Activated naive CD4-positive, alpha-beta T cell treated with anti-CD3 and anti-CD28 coated beads, Interleukin-2, amount 50 U/mL, for 24 hours (primary cell): ENCODE measurements at regions not wholly inside any gene's neighbourhood (a gene's known extent, or its start where the extent isn't known, plus 50 kb on each side); places are given as distances from the start of the nearest gene placed in this dataset.
"Not testable (repeated sequence)": the region's sequence is repeated elsewhere in the genome, so short reads cannot be mapped to it uniquely, and the experiment has no call there.

Experiments
- H3K27ac Mint-ChIP-seq: one replicate; pipeline ENCODE4 v1.8.0; 2021; ENCODE audit warnings: mild to moderate bottlenecking, mixed read lengths
- H3K27me3 Mint-ChIP-seq: one replicate; pipeline ENCODE4 v1.8.0; 2021; ENCODE audit warnings: mixed read lengths
- H3K36me3 Mint-ChIP-seq: one replicate; pipeline ENCODE4 v1.8.0; 2021; ENCODE audit warnings: mixed read lengths
- H3K4me1 Mint-ChIP-seq: one replicate; pipeline ENCODE4 v1.8.0; 2021; ENCODE audit warnings: mixed read lengths
- H3K4me3 Mint-ChIP-seq: one replicate; pipeline ENCODE4 v1.8.0; 2021; ENCODE audit warnings: mild to moderate bottlenecking, mixed read lengths
- H3K9me3 Mint-ChIP-seq: one replicate; pipeline ENCODE4 v1.8.0; 2021; ENCODE audit warnings: mixed read lengths

- H3K4me1 Mint-ChIP-seq, result no peaks in the 10 kb centered on the region
- peaks cover 6% of the 10 kb centered on the region for H3K9me3 Mint-ChIP-seq
- H3K27ac Mint-ChIP-seq, result no peak overlapping the region
- H3K27me3 Mint-ChIP-seq, result peaks cover 2% of the 10 kb centered on the region
- no peaks in the 10 kb centered on the region for H3K36me3 Mint-ChIP-seq
- H3K4me3 Mint-ChIP-seq, result no peak overlapping the region
Measured at GRCh38 chr6:112667427-112667826, 320.3 kb downstream of the RFPL4B start.

DNA sequence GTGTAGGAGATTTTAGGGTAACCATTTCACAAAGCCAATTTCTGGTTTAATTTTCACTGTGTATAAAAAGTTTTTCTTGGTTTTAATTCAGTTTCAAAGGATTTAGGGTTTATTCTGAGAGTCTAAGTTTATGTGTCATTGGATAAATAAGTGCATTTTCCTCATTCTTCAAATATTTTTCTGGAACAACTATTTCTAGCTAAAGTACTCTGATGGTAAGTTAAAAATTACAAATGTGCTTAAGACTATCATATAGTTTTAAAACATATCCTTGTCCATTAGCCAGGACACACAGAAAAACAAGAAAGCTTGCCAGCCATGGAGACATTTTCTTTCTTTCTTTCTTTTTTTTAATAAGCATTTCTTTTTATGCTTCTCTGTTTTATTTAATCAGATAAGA, 333.0 kb downstream of the RFPL4B start:
- no peak overlapping the region for H3K27ac Mint-ChIP-seq
- H3K4me3 Mint-ChIP-seq, result no peak overlapping the region
- no peaks in the 10 kb centered on the region for H3K9me3 Mint-ChIP-seq
- H3K36me3 Mint-ChIP-seq, result no peaks in the 10 kb centered on the region
- no peaks in the 10 kb centered on the region for H3K4me1 Mint-ChIP-seq
- H3K27me3 Mint-ChIP-seq, result no peaks in the 10 kb centered on the region

- no peak overlapping the region for H3K4me3 Mint-ChIP-seq
- no peak overlapping the region for H3K27ac Mint-ChIP-seq
- H3K27me3 Mint-ChIP-seq, result no peaks in the 10 kb centered on the region
- H3K36me3 Mint-ChIP-seq, result no peaks in the 10 kb centered on the region
- H3K4me1 Mint-ChIP-seq, result no peaks in the 10 kb centered on the region
- H3K9me3 Mint-ChIP-seq, result no peaks in the 10 kb centered on the region
Measured at GRCh38 chr6:112682071-112682470, 334.9 kb downstream of the RFPL4B start.

DNA sequence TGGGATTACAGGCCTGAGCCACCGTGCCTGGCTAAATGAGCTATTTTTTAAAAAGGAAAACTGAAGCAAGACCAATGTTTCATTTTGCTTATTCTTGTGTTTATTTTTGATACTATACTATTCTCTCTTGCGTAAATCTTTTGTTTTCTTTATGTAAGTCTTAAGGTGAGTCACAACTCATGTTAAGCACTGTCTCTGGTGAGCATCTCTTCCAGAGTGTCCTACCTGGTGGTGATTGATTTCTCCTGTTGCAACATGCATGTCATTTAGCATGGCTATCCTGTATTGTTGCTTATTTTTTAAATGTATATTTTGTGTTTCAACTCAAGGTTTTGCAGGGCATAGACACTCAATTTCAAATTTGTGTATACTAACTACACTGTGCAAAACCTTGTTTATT, 336.0 kb downstream of the RFPL4B start:
- no peaks in the 10 kb centered on the region for H3K27me3 Mint-ChIP-seq
- H3K9me3 Mint-ChIP-seq, result no peaks in the 10 kb centered on the region
- no peak overlapping the region for H3K4me3 Mint-ChIP-seq
- no peaks in the 10 kb centered on the region for H3K4me1 Mint-ChIP-seq
- H3K36me3 Mint-ChIP-seq, result no peaks in the 10 kb centered on the region
- no peak overlapping the region for H3K27ac Mint-ChIP-seq

GRCh38 chr6:112683926-112684325, 336.8 kb downstream of the RFPL4B start:
- H3K36me3 Mint-ChIP-seq, result no peaks in the 10 kb centered on the region
- H3K4me3 Mint-ChIP-seq, result no peak overlapping the region
- H3K4me1 Mint-ChIP-seq, result no peaks in the 10 kb centered on the region
- H3K9me3 Mint-ChIP-seq, result no peaks in the 10 kb centered on the region
- H3K27me3 Mint-ChIP-seq, result no peaks in the 10 kb centered on the region
- H3K27ac Mint-ChIP-seq, result no peak overlapping the region

GRCh38 chr6:112685521-112686220, 338.5 kb downstream of the RFPL4B start:
- not testable (repeated sequence) for H3K4me3 Mint-ChIP-seq, H3K9me3 Mint-ChIP-seq, H3K27me3 Mint-ChIP-seq, H3K36me3 Mint-ChIP-seq, H3K4me1 Mint-ChIP-seq, H3K27ac Mint-ChIP-seq

DNA sequence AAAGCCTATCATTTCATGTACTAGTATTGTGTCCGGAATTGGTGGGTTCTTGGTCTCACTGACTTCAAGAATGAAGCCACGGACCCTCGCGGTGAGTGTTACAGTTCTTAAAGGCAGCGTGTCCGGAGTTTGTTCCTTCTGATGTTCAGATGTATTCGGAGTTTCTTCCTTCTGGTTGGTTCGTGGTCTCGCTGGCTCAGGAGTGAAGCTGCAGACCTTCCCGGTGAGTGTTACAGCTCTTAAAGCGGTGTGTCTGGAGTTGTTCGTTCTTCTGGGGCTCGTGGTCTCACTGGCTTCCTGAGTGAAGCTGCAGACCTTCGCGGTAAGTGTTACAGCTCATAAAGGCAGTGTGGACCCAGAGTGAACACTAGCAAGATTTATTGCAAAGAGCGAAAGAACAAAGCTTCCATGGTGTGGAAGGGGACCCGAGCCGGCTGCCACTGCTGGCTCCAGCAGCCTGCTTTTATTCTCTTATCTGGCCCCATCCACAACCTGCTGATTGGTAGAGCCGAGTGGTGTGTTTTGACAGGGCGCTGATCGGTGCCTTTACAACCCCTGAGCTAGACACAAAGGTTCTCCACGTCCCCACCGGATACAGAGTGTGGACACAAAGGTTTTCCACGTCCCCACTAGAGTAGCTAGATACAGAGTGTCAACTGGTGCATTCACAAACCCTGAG, 341.5 kb downstream of the RFPL4B start:
- not testable (repeated sequence) for H3K36me3 Mint-ChIP-seq, H3K9me3 Mint-ChIP-seq, H3K4me3 Mint-ChIP-seq, H3K27me3 Mint-ChIP-seq, H3K4me1 Mint-ChIP-seq, H3K27ac Mint-ChIP-seq

DNA sequence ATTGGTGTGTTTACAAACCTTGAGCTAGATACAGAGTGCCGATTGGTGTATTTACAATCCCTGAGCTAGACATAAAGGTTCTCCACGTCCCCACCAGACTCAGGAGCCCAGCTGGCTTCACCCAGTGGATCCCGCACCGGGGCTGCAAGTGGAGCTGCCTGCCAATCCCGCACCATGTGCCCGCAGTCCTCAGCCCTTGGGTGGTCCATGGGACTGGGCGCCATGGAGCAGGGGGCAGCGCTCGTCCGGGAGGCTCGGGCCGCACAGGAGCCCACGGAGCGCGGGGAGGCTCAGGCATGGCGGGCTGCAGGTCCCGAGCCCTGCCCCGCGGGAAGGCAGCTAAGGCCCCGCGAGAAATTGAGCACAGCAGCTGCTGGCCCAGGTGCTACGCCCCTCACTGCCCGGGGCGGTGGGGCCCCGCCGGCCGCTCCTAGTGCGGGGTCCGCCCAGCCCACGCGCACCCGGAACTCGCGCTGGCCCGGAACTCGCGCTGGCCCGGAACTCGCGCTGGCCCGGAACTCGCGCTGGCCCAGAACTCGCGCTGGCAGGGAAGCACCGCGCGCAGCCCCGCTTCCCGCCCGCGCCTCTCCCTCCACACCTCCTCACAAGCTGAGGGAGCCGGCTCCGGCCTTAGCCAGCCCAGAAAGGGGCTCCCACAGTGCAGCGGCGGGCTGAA, 342.2 kb downstream of the RFPL4B start:
- H3K4me1 Mint-ChIP-seq, H3K4me3 Mint-ChIP-seq, H3K27ac Mint-ChIP-seq, H3K9me3 Mint-ChIP-seq, H3K27me3 Mint-ChIP-seq, H3K36me3 Mint-ChIP-seq: not testable (repeated sequence)

DNA sequence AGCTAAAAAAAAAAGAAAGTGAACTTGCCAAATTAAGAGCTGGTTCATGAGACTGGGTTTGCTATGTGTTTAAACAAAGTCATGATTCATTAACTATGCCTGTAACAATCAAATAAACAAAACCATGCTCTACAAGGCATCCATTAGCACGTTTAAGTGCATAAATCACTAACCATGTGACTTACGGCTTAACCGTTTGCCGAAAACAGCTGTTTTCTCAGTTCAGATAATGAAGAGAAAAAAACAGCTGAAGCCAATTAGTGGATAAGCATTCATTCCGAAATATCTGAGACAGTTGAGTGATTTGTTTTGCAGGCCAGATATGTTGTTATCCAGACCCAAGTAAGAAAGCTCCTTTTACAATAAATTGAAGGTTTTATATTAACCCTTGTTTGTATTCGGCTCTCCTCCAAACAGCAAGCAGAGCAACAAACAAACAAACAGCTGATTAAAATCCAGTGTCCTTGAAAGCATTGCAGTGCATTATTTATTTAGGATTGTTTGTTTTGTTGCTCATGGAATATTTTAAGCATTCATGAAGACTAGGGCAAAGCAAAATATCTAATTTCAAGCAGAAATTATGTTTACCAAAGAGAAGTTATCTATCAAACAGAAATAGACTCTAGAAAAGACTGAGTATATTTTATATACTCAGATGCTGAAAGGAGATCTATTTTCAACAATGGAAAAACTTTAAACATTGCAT, 343.5 kb downstream of the RFPL4B start:
- Mint-ChIP-seq H3K4me3 (no peak overlapping the region), H3K9me3 (no peaks in the 10 kb centered on the region), H3K36me3 (no peaks in the 10 kb centered on the region), H3K27me3 (no peaks in the 10 kb centered on the region), H3K4me1 (no peaks in the 10 kb centered on the region), H3K27ac (no peak overlapping the region)

DNA sequence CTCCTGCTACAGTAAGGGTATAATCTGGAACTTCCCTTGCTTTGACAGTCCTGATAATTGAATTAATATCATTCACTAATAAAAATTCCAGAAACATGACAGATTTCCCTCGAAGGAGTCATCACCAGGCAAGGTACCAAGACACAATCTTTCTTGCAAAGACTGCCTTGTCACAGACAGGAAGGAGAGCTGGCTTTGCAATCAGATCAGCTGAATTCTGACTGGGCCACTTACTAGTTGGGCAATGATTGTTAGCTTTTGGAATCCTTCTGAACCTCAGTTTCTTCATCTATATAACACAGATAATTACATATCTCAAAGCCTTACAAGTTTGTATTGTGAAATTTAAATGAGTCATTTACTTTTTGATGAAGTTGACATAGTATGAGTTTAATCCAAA, 344.2 kb downstream of the RFPL4B start:
- no peaks in the 10 kb centered on the region for H3K4me1 Mint-ChIP-seq

DNA sequence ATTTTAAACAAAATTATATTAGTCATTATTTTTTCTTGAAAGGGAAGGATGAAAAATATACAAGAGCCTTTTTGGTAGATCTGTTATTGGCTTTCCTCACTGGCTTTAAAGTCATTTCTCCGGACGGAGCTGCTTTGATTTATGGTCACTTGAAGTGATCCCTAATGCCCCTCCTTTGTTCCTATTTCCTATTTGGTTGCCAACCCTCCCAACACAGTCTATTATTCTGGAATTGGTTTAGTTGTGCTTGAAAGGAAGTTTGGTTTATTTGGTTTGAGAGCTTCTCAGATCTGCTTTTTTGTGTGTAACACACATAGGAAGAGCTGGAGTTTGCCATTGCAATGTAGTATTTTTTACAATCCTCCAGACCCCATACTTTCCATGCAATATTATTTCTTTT, 347.9 kb downstream of the RFPL4B start:
- Mint-ChIP-seq H3K27me3 (no peaks in the 10 kb centered on the region), H3K4me1 (no peaks in the 10 kb centered on the region), H3K36me3 (no peaks in the 10 kb centered on the region), H3K27ac (no peak overlapping the region), H3K4me3 (no peak overlapping the region), H3K9me3 (no peaks in the 10 kb centered on the region)

More for the DNA sequence above, 344.2 kb downstream of the RFPL4B start:
- Mint-ChIP-seq H3K9me3 (no peaks in the 10 kb centered on the region), H3K4me3 (no peak overlapping the region), H3K27me3 (no peaks in the 10 kb centered on the region), H3K27ac (no peak overlapping the region), H3K36me3 (no peaks in the 10 kb centered on the region)

DNA sequence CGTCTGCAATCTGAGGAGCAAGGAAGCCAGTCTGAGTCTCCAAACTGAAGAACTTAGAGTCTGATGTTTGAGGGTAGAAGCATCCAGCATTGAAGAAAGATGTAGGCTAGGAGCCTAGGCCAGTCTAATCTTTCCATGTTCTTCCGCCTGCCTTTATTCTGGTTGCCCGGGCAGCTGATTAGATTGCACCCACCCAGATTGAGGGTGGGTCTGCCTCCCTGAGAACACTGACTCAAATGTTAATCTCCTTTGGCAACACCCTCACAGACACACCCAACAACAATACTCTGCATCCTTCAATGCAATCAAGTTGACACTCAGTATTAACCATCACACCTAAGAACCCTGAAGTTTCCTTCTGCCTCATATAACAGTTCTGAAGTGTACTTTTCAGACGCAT, 350.1 kb downstream of the RFPL4B start:
- Mint-ChIP-seq H3K4me1 (no peaks in the 10 kb centered on the region), H3K27me3 (no peaks in the 10 kb centered on the region), H3K9me3 (peaks cover 4% of the 10 kb centered on the region), H3K36me3 (no peaks in the 10 kb centered on the region), H3K27ac (no peak overlapping the region), H3K4me3 (no peak overlapping the region)

GRCh38 chr6:112701201-112701600, 354.1 kb downstream of the RFPL4B start:
- no peaks in the 10 kb centered on the region for H3K27me3 Mint-ChIP-seq
- H3K27ac Mint-ChIP-seq, result no peak overlapping the region
- H3K4me3 Mint-ChIP-seq, result no peak overlapping the region
- no peaks in the 10 kb centered on the region for H3K36me3 Mint-ChIP-seq
- H3K4me1 Mint-ChIP-seq, result no peaks in the 10 kb centered on the region
- peaks cover 4% of the 10 kb centered on the region for H3K9me3 Mint-ChIP-seq

- no peaks in the 10 kb centered on the region for H3K27me3 Mint-ChIP-seq
- no peaks in the 10 kb centered on the region for H3K36me3 Mint-ChIP-seq
- H3K4me3 Mint-ChIP-seq, result no peak overlapping the region
- H3K4me1 Mint-ChIP-seq, result no peaks in the 10 kb centered on the region
- H3K9me3 Mint-ChIP-seq, result no peaks in the 10 kb centered on the region
- H3K27ac Mint-ChIP-seq, result no peak overlapping the region
Measured at GRCh38 chr6:112710710-112711109, 363.6 kb downstream of the RFPL4B start.

GRCh38 chr6:112713402-112713801, 366.3 kb downstream of the RFPL4B start:
- Mint-ChIP-seq H3K9me3 (peaks cover 8% of the 10 kb centered on the region), H3K36me3 (no peaks in the 10 kb centered on the region), H3K4me1 (no peaks in the 10 kb centered on the region), H3K27me3 (no peaks in the 10 kb centered on the region), H3K4me3 (no peak overlapping the region), H3K27ac (no peak overlapping the region)

- H3K27me3 Mint-ChIP-seq, result no peaks in the 10 kb centered on the region
- H3K9me3 Mint-ChIP-seq, result peaks cover 8% of the 10 kb centered on the region
- no peaks in the 10 kb centered on the region for H3K4me1 Mint-ChIP-seq
- H3K36me3 Mint-ChIP-seq, result no peaks in the 10 kb centered on the region
- H3K27ac Mint-ChIP-seq, result no peak overlapping the region
- H3K4me3 Mint-ChIP-seq, result no peak overlapping the region
Measured at GRCh38 chr6:112717401-112717800, 370.3 kb downstream of the RFPL4B start.
